ENCODE measurements at regions not wholly inside any gene's neighbourhood (a gene's known extent, or its start where the extent isn't known, plus 50 kb on each side); places are given as distances from the start of the nearest gene placed in this dataset.

DNA sequence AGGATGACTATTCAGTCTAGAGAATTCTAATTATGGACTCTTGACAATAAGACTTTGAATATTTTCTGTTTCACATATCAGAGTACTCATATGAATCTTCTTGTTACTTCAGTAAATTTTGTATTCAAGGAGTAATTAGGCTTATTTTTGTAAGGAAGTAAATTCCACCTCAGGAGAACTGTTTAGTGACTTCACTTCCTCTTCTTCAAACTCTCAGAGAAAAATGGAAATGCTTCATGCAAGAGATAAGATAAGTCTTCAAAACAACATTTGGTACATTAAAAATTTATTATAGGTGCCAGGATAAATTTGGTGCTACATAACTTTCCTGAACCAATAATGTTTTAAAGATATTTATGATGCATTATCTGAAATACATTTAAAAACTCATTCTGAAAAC is 1421.9 kb downstream of the PCDH7 start:
- no peak for TF ChIP-seq POLR2A (IDR thresholded peaks at IDR 0.05)
- TF ChIP-seq, protein P1, sequence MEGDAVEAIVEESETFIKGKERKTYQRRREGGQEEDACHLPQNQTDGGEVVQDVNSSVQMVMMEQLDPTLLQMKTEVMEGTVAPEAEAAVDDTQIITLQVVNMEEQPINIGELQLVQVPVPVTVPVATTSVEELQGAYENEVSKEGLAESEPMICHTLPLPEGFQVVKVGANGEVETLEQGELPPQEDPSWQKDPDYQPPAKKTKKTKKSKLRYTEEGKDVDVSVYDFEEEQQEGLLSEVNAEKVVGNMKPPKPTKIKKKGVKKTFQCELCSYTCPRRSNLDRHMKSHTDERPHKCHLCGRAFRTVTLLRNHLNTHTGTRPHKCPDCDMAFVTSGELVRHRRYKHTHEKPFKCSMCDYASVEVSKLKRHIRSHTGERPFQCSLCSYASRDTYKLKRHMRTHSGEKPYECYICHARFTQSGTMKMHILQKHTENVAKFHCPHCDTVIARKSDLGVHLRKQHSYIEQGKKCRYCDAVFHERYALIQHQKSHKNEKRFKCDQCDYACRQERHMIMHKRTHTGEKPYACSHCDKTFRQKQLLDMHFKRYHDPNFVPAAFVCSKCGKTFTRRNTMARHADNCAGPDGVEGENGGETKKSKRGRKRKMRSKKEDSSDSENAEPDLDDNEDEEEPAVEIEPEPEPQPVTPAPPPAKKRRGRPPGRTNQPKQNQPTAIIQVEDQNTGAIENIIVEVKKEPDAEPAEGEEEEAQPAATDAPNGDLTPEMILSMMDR (IDR thresholded peaks at IDR 0.05 in 4 of 5, conservative IDR thresholded peaks at IDR 0.05 in 1 of 5) = no peak
